ENCODE measurements at regions not wholly inside any gene's neighbourhood (a gene's known extent, or its start where the extent isn't known, plus 50 kb on each side); places are given as distances from the start of the nearest gene placed in this dataset.

GRCh38 chr2:133825778-133826177 is 257.5 kb upstream of the NCKAP5 start:
- TF ChIP-seq CTCF (IDR thresholded peaks at IDR 0.05; ENCODE audit: low read depth, low read length) (no peak), EZH2phosphoT487 (IDR thresholded peaks at IDR 0.05; ENCODE audit: low read depth) (no peak)

Measured in OCI-LY3 (cell line).